Fibroblast of skin of left quadriceps (primary cell): ENCODE measurements at regions not wholly inside any gene's neighbourhood (a gene's known extent, or its start where the extent isn't known, plus 50 kb on each side); places are given as distances from the start of the nearest gene placed in this dataset.

Experiments used
- DNase-seq, 2 experiments: peaks; one replicate each; pipeline ENCODE4 v3.0.0-alpha.2; 2013; ENCODE audit warnings: low read depth in 2 of 2

DNA sequence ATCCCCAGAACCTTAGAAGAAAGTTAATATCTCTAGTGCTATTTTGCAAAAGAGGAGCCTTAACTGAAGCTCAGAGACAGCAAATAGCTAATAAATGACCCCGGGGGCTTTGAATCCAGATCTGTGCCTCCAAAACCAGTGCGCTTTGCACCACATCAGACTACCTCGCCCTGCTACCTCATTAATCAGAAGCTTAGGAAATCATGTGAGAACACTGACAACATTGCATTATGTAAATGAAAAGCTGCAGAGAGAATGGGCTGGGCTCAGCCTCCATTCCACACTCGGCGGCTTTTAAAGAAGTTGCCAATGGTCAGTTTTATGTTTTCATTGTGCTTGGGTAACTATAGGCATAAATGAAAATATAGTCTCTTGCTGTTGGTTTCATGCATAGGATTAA lies 54.0 kb upstream of the STMND1 start:
- DNase-seq: no peak

DNA sequence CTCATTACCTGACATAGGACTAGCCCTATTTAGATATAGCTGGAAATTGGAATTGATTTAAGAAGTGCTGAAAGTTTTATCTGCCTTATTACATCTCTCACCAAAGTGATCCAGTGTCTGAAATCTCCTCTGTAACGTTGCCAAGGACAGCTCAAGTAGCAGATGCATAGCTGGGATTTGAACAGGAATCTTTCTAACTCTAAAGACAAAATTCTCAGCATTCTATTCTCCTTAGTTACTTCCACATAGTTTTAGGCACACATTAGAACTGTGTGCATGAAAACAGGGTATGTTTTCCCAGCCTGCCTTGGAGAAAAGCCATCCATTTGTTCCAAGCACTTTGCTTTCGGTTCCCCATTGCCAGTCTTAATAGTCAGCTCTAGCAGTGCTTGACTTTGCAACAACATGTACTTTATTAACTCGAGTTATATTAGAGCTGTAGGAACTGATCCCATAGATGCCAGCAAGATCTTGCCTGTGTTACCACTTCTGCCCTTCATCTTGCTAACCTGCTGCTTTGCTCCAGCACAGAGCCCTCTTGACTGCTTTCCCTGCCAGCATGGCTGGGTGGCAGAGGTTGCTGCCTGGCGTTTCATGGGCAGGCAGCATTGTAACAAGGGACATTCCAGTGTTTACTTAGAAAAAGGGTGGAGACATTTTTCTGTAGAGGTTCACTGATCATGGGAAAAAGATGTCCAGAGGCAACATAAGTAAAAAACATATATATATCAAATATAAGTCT lies 56.1 kb upstream of the STMND1 start:
- peak; percentile 96 for DNase-seq

DNA sequence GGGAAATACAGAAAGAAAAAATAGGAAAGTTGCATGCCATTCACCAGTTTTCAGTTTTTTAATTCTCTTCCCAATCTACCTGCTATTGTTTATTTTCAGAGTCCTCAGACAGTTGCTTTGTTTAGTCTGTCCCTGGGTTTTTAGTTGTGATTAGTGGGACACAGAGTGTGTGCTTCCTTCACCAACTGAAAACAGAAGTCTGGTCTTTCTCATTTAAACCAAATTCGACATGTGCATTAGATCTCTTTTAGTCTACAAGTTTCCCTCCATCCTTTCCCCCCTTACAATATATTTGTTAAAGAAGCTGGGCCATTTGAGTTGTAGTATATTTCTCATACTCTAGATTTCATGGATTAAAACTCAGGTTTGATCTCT lies 58.7 kb upstream of the STMND1 start:
- DNase-seq: no peak

DNA sequence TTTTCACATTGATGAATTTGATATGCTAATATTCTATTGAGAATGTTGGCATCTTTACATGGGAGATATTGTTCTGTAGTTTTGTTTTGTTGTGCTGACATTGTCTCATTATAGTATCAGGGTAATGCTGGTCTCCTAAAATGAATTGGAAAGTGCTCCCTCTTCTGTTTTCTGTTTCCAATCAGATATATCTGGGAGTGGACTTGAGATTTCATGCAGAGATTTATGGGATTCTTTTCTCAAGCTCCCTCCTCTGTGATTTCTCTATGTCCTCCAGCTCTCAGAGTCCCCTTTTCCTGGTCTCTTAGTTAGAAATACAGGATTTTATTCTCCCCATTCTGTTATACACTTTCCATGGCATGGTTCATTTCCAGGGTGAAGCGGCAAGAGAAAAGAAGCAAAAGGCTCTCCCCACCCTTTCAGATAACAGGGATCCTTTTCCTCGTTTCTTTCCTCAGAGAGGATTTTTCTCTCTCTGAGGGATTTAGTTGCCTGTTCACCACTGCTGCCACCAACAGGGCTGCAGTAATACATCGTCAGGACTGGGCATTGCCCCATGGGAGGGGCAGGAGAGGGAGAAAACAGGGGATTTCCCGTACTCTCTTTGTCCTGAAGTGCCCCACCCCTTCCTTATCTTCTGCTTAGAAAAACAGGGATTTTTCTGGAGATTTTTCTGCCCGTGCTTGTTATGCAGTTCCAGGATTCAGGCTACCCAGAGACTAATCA lies 59.3 kb upstream of the STMND1 start:
- DNase-seq: no peak

DNA sequence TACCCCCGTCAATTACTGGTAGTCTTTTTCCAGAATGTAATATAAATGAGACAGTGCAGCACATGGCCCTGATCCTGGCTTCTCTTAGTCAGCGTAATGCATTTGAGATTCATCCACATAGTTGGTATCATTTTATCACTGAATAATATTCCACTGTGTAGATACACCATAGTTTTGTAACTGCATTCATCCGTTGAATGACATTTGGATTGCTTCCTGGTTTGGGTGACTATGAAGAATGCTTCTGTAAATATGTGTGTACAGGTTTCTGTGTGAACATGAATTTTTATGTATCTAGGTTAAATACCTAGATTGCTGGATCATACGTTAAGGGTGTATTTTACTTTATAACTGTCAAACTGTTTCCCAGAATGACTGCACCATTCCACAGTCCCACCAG lies 62.6 kb upstream of the STMND1 start:
- no peak for DNase-seq

DNA sequence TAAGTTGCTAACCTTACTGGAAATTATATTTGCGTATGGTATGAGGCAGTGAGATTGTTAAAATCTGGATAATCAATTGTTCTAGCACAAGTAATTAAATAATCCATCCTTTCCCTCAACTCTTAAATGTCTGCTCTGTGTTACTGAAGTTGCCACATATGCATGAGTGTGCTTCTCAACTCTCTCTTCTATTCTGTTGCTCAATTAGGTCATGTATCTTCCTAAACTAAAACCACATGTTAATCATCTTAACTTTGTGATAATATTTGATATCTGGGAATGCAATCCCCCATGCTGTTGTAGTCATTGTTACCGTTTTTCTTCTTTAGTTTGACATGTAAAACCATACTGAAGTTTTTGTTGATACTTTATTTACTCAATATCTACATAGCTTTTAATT lies 63.5 kb upstream of the STMND1 start:
- peak; percentile 58 to 65 for DNase-seq

DNA sequence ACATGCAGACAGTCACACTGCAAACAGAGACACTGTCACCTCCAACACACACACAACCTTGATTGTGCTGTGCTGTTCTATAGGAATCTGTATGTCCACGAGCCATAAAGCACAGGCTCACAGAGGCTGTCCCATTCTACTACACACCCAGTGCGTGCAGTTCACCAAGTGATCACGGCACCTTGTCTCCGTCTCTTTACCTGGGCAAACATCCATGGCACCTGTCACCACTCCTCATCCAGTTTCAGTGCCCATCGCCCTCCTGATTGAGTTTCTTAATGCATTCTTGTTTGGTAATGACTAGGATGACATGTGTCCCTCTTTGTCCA lies 65.8 kb upstream of the STMND1 start:
- DNase-seq: no peak

DNA sequence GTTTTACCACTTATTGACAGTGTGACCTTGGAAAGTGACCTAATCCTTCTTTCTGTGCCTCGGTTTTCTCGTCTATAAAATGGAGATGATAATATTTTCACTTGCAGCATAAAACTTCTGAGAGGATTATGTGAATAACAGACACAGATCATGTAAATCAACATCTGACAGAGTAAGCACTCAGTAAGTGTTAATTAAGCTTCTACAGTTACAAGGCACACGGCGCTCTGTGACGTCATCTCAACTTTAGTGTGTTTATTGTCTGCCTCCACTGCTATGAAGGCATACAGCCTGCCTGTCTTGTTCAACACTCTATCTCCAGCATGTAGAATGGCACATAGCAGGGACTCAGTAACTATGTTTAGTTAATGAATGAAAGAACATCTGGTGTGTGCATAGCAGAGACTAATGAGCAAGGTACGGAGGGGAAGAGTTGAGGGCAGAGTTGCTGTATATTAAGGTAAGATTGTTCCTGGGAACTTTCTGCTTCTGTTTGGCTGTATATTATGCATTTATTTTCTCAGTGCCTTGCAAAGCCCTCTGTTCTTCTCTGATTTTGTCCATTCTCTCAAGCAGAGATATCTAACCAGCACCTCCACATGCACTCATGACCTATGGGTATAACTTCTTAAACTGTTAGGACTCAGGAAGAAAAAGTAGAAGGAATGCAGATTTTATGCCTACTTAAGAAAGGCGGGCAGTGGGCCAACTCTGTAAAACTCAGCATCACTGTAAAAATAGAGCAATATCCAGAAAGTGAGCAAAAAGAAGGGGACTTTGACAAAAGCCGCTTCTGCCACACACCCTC lies 66.4 kb upstream of the STMND1 start:
- DNase-seq: no peak

DNA sequence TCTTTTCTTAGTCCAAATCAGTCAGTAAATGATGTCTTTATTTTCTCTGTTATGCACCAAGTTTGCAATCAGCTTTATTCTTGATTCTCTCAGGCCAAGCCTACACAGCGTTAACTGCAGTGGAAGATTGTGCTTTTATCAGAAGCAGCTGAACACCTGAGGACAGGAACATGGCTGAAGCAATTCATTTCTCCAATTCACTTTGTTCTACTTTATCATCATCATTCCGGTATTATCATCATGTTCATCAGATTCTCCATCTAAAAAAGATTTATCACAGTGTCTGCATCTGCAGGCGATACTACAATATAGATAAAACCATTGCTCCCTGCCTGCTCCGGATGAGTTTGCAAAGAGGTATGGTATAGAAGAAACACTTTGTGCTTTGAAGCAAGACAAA lies 68.1 kb upstream of the STMND1 start:
- DNase-seq: no peak

DNA sequence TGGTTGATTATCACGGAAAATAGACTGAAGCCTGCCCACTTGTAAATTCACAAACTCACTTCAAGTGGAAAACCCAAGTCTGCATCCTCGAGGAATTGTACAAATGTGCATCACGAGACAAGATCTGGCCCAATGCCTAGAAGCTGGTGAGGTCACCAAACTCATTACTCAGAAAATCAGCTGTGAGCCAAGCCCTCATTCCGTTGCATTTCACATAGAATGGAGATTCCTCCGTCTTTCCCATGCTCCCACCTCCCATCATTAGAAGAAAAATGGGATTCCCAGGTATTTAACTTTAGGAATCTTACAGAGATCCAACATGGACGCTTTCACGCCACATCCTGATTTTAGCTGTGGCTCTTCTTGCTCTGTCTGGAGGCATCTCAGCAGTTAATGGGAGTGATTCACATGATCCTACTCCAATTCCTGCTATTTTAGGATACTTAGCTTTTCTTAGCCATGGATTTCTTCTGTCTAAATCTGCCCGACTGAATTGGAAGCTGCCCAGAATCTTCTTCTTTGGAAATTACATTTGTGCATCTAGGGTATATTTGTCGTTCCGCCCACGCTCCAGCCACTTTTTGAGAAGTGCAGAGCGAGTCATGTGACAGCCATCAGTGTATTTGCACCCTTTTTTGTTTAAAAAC lies 68.7 kb upstream of the STMND1 start:
- DNase-seq: peak; percentile 86 to 87

DNA sequence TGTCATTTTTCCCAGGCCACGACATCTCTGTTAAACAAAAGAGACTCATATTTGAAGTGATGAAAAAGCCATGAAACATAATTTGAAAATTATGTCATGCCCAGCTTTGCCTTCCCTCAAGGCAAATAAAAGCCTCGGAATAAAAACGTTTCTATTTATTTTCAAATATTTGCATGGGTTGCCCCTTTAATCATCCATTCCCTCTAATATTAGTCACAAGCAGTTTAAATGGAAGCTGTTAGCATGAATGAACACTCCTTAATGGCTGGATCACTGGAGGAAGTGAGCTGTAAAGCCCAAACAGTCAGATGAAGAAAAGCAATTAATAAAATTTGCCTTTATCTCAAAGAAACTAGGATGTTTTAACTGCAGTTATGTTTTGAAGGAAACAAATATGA lies 69.3 kb upstream of the STMND1 start:
- no peak for DNase-seq

DNA sequence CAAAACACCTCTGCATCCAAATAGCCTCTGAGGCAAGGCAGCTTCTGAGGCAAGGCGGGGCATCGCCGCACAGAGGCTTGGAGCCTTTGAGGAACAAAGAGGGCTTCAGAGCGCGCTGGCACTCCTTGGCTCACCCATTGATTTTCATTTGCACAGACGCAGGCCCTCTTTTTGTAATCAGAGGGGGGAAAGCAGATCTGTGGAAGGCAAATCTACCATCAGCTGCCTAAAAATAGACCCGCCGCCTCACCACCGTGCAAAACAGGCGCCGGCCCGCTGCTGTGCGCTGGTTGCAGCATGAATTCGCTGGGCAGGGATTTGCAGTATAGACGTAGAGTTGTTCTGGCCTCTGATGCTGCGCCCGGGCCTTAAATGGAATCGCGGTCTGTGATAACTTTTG lies 69.9 kb upstream of the STMND1 start:
- no peak for DNase-seq

DNA sequence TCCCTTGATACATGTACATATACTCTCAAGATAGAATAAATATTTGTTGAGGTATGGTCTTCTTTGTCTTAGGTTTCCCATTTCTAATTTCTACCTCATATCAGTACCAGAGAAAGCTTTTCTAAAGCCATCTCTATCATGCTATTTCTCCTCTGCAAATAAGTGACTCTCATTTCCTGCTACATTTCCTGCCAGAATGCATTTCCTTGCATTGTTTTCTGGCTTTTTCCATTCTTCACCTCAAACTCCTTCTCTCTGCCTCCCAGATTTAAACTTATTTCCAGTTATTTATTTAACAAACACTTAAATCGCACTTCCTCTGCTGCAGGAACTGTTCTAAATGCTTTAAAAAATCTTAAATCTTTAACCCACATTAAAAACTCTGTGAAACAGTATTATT lies 74.4 kb upstream of the STMND1 start:
- no peak for DNase-seq

DNA sequence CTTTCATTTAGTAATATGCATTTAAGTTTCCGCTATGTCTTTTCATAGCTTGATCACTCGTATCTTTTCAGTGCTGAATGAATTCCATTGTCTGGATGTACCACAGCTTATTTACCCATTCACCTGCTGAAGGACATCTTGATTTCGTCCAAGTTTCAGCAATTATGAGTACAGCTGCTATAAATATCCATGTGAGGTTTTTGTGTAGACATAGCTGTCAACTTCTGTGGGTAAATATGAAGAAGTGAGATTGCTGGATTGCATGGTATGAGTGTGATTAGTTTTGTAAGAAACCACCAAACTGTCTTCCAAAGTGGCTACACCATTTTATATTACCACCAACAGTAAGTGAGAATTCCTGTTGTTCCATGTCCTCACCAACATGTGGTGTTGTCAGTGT lies 79.2 kb upstream of the STMND1 start:
- DNase-seq: no peak

DNA sequence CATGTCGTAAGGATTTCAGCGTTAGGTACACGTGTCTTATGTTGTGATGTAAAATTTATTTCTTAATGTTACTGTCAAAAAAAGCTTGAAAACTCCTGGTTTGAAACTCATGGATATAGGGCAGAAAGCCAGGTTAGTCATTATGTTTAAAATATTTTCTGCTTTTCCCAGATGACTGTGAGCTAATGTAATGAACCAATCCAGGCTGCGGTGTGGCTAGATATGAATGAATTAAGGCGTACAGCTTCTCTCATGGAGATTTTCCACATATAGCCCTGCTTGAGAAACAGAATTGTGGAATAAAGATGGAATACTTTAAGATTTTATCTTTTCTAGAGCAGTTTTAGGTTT lies 80.3 kb upstream of the STMND1 start:
- DNase-seq: peak; percentile 63 to 70

DNA sequence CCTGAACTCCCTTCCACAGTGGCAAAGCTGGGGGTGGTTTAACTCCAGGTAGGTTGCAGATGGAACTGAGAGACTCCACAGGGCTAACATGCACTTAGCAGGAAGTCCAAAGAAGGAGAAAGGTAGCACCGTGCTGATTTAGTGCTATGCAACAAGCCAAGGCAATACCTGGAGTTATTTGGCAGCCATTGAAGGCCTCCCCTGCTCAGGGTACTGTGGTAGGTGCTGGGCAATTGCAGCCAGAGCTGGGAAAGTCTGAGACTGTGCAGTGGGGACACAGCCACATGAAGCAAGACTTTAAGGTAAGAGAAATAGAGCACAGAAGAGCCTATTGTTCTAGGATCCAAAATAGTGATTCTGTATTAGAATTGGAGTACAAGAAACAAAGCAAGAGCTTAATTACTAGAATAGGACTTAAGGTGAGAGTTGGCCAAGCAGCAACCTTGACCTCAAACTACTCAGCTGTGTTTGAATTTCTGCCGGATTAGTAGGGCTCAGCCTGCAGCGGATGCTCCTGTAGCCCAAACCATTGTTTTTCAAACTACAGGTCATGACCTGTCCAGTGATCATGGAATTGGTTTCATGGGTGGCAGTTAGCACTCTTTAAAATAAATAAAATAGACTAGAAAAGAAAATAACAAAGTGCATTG lies 80.8 kb upstream of the STMND1 start:
- no peak for DNase-seq

DNA sequence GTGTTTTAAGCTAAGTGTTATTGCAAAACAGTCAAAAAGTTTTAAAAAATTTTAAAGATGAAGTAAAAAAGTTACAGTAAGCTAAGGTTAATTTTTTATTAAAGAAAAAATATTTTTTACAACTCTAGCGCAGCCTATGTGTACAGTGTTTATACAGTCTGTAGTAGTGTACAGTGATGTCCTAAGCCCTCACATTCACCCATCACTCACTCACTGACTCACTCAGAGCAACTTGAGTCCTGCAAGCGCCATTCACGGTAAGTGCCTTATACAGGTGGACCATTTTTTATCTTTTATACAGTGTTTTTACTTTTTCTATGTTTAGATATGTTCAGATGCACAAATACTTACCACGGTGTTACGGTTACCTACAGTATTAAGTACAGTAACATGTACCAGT lies 83.4 kb upstream of the STMND1 start:
- no peak for DNase-seq

DNA sequence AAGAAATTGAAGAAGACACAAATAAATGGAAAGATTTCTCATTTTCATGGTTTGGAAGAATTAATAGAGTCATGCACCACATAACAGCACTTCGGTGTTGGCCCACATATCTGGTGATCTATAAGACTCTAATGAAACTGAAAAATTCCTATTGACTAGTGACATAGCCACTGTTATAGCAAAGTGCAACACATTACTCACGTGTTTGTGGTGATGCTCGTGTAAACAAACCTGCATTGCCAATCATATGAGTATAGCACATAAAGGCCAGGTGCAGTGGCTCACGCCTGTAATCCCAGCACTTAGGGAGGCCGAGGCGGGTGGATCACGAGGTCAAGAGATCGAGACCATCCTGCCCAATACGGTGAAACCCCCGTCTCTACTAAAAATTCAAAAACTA lies 84.4 kb upstream of the STMND1 start:
- DNase-seq: no peak

DNA sequence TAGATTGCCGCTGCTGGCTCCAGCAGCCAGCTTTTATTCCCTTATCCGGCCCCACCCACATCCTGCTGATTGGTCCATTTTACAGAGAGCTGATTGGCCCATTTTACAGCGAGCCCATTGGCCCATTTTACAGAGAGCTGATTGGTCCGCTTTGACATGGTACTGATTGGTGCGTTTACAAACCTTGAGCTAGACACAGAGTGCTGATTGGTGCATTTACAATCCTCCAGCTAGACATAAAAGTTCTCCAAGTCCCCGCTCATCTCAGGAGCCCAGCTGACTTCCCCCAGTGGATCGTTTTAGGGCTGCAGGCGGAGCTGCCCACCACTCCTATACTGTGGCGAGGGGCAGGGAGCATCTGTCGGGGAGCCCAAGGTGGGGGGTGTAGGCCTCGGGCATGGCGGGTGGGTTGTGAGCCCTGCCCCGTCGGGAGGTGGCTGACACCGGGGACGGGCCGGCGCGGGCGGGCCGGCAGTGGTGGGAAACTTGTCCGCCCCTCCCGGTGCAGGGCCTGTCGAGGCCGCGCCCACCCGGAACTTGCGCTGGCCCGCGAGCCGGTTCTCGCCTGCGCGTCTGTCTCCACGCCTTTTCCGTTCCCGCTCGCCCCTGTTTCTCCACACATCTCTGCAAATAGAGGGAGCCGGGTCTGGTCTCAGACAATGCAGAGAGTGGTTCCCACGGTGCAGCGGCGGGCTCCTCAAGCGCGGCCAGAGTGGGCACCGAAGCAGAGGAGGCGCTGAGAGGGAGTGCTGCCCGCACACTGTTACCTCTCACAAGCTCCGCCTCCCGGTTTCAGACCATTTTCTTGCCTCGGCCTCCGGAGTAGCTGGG lies 86.1 kb upstream of the STMND1 start:
- no peak for DNase-seq

DNA sequence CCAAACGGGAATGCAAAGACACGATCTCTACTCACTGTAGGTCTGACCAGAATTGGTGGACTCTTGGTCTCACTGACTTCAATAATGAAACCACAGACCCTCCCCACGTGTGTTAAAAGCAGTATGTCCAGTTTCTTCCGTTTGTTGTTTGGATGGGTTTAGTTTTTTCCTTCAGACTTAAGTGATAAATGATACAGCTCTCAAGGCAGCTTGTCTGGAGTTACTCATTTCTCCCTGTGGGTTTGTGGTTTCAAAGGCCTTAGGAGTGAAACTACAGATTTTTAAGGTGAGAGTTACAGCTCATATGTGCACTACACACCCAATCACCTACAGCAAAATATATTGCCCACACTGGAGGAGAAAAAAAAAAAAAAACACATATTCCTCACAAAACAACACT lies 86.7 kb upstream of the STMND1 start:
- DNase-seq: peak; percentile 67 to 70

DNA sequence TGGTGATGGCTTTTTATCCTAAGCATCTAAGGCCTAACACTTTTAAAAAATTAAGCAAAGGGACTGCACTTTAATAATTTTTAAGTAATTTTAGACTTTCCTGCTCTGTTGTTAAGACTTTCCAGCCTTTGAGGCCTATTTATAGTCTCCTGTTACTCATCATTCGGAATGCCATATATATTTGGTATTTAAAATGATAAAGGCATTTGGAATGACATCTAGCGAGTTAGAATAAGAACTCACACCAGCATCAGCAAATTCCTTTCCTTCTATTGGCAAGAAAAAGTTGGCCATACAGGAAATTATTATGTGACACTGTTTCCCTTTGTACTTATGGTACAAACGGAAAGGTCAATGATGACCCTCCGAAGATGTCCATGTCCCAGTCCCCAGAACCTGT lies 88.1 kb upstream of the STMND1 start:
- peak; percentile 81 to 85 for DNase-seq
